ENCODE measurements at regions not wholly inside any gene's neighbourhood (a gene's known extent, or its start where the extent isn't known, plus 50 kb on each side); places are given as distances from the start of the nearest gene placed in this dataset.

GRCh38 chr18:29062921-29063320 is 886.0 kb upstream of the CDH2 start:
- H3K4me3 Mint-ChIP-seq, result no peak overlapping the region
- no peaks in the 10 kb centered on the region for H3K27me3 Mint-ChIP-seq
- H3K27ac ChIP-seq (ENCODE audit: low read depth, low read length), result no peak overlapping the region
- H3K9me3 Mint-ChIP-seq, result peaks cover 3 to 40% (median 14%) of the 10 kb centered on the region in 8 donors
- CTCF ChIA-PET (ENCODE audit: partially characterized antibody), result no interaction called here
- no peaks in the 10 kb centered on the region for H3K36me3 Mint-ChIP-seq
- H3K27ac Mint-ChIP-seq, result no peak overlapping the region
- no peaks in the 10 kb centered on the region for H3K4me1 ChIP-seq (ENCODE audit: insufficient read depth, low read length)
- H3K36me3 ChIP-seq (ENCODE audit: insufficient read depth, low read length), result no peaks in the 10 kb centered on the region
- no peaks in the 10 kb centered on the region for H3K27me3 ChIP-seq (ENCODE audit: insufficient read depth, low read length)
- intact Hi-C loops (cut with micrococcal nuclease), result loop anchor here (10.0 kb wide), 1 partner anchor 48 kb away; no protein-coding TSS in a partner anchor
- H3K4me1 Mint-ChIP-seq, result no peaks in the 10 kb centered on the region
- POLR2A ChIA-PET (ENCODE audit: partially characterized antibody), result no interaction called here
- no peak for DNase-seq
- no peaks in the 10 kb centered on the region for H3K9me3 ChIP-seq (ENCODE audit: control insufficient read depth in 1 of 2, low read length in 2 of 2)
- no peak overlapping the region for H3K4me3 ChIP-seq (ENCODE audit: low read length in 2 of 2)

- Histone ChIP-seq H3K4me3 (ENCODE audit: low read length in 2 of 2) (no peak overlapping the region), H3K27me3 (ENCODE audit: insufficient read depth, low read length) (no peaks in the 10 kb centered on the region), H3K9me3 (ENCODE audit: control insufficient read depth in 1 of 2, low read length in 2 of 2) (no peaks in the 10 kb centered on the region), H3K4me1 (ENCODE audit: insufficient read depth, low read length) (no peaks in the 10 kb centered on the region), H3K36me3 (ENCODE audit: insufficient read depth, low read length) (no peaks in the 10 kb centered on the region), H3K27ac (ENCODE audit: low read depth, low read length) (no peak overlapping the region)
- DNase-seq, result no peak
- Mint-ChIP-seq H3K27ac (no peak overlapping the region), H3K27me3 (no peaks in the 10 kb centered on the region), H3K36me3 (no peaks in the 10 kb centered on the region), H3K4me3 (no peak overlapping the region), H3K9me3 (peaks cover 0 to 35% (median 15%) of the 10 kb centered on the region in 8 donors), H3K4me1 (no peaks in the 10 kb centered on the region)
- ChIA-PET POLR2A (ENCODE audit: partially characterized antibody) (no interaction called here), CTCF (ENCODE audit: partially characterized antibody) (no interaction called here)
- intact Hi-C loops (cut with micrococcal nuclease), result loop anchor here (10.0 kb wide), 1 partner anchor 46 kb away; no protein-coding TSS in a partner anchor
These were observed 883.4 kb upstream of the CDH2 start for GRCh38 chr18:29060349-29060748.

- no peak for DNase-seq
- Histone ChIP-seq H3K27ac (ENCODE audit: low read depth, low read length) (no peak overlapping the region), H3K9me3 (ENCODE audit: control insufficient read depth in 1 of 2, low read length in 2 of 2) (no peaks in the 10 kb centered on the region), H3K36me3 (ENCODE audit: insufficient read depth, low read length) (no peaks in the 10 kb centered on the region), H3K27me3 (ENCODE audit: insufficient read depth, low read length) (no peaks in the 10 kb centered on the region), H3K4me3 (ENCODE audit: low read length in 2 of 2) (no peak overlapping the region), H3K4me1 (ENCODE audit: insufficient read depth, low read length) (no peaks in the 10 kb centered on the region)
- POLR2A ChIA-PET (ENCODE audit: partially characterized antibody), result no interaction called here
- intact Hi-C loops (cut with micrococcal nuclease), result loop anchor here (10.0 kb wide), 1 partner anchor 63 kb away; no protein-coding TSS in a partner anchor
- H3K27ac Mint-ChIP-seq, result no peak overlapping the region
- no peak overlapping the region for H3K4me3 Mint-ChIP-seq
- no peaks in the 10 kb centered on the region for H3K27me3 Mint-ChIP-seq
- peaks cover 0 to 27% (median 10%) of the 10 kb centered on the region in 8 donors for H3K9me3 Mint-ChIP-seq
- no peaks in the 10 kb centered on the region for H3K36me3 Mint-ChIP-seq
- CTCF ChIA-PET (ENCODE audit: partially characterized antibody), result no interaction called here
- no peaks in the 10 kb centered on the region for H3K4me1 Mint-ChIP-seq
These were observed 880.8 kb upstream of the CDH2 start for GRCh38 chr18:29057703-29058102.

- no peaks in the 10 kb centered on the region for H3K4me1 Mint-ChIP-seq
- H3K36me3 ChIP-seq (ENCODE audit: insufficient read depth, low read length), result no peaks in the 10 kb centered on the region
- POLR2A ChIA-PET (ENCODE audit: partially characterized antibody), result no interaction called here
- H3K27ac ChIP-seq (ENCODE audit: low read depth, low read length), result no peak overlapping the region
- DNase-seq, result no peak
- H3K27me3 Mint-ChIP-seq, result no peaks in the 10 kb centered on the region
- no peaks in the 10 kb centered on the region for H3K36me3 Mint-ChIP-seq
- H3K27me3 ChIP-seq (ENCODE audit: insufficient read depth, low read length), result no peaks in the 10 kb centered on the region
- peaks cover 5 to 32% (median 11%) of the 10 kb centered on the region in 8 donors for H3K9me3 Mint-ChIP-seq
- H3K4me3 Mint-ChIP-seq, result no peak overlapping the region
- no peak overlapping the region for H3K27ac Mint-ChIP-seq
- H3K9me3 ChIP-seq (ENCODE audit: control insufficient read depth in 1 of 2, low read length in 2 of 2), result no peaks in the 10 kb centered on the region
- intact Hi-C loops (cut with micrococcal nuclease), result loop anchor here (10.0 kb wide), 1 partner anchor 62 kb away; no protein-coding TSS in a partner anchor
- CTCF ChIA-PET (ENCODE audit: partially characterized antibody), result no interaction called here
- H3K4me3 ChIP-seq (ENCODE audit: low read length in 2 of 2), result no peak overlapping the region
- no peaks in the 10 kb centered on the region for H3K4me1 ChIP-seq (ENCODE audit: insufficient read depth, low read length)
These were observed 879.9 kb upstream of the CDH2 start for GRCh38 chr18:29056800-29057199.

GRCh38 chr18:29041976-29042375 is 865.0 kb upstream of the CDH2 start:
- no peaks in the 10 kb centered on the region for H3K4me1 Mint-ChIP-seq
- DNase-seq, result no peak
- no peaks in the 10 kb centered on the region for H3K27me3 Mint-ChIP-seq
- H3K27ac ChIP-seq (ENCODE audit: low read depth, low read length), result no peak overlapping the region
- POLR2A ChIA-PET (ENCODE audit: partially characterized antibody), result no interaction called here
- CTCF ChIA-PET (ENCODE audit: partially characterized antibody), result no interaction called here
- H3K4me3 ChIP-seq (ENCODE audit: low read length in 2 of 2), result no peak overlapping the region
- H3K4me1 ChIP-seq (ENCODE audit: insufficient read depth, low read length), result no peaks in the 10 kb centered on the region
- intact Hi-C loops (cut with micrococcal nuclease), result no loop called here
- H3K9me3 Mint-ChIP-seq, result peaks cover 0 to 26% (median 7%) of the 10 kb centered on the region in 8 donors
- H3K27me3 ChIP-seq (ENCODE audit: insufficient read depth, low read length), result no peaks in the 10 kb centered on the region
- no peak overlapping the region for H3K27ac Mint-ChIP-seq
- H3K36me3 ChIP-seq (ENCODE audit: insufficient read depth, low read length), result no peaks in the 10 kb centered on the region
- no peaks in the 10 kb centered on the region for H3K36me3 Mint-ChIP-seq
- H3K4me3 Mint-ChIP-seq, result no peak overlapping the region
- H3K9me3 ChIP-seq (ENCODE audit: control insufficient read depth in 1 of 2, low read length in 2 of 2), result no peaks in the 10 kb centered on the region

- Histone ChIP-seq H3K27ac (ENCODE audit: low read depth, low read length) (no peak overlapping the region), H3K4me1 (ENCODE audit: insufficient read depth, low read length) (no peaks in the 10 kb centered on the region), H3K27me3 (ENCODE audit: insufficient read depth, low read length) (no peaks in the 10 kb centered on the region), H3K4me3 (ENCODE audit: low read length in 2 of 2) (no peak overlapping the region), H3K36me3 (ENCODE audit: insufficient read depth, low read length) (no peaks in the 10 kb centered on the region), H3K9me3 (ENCODE audit: control insufficient read depth in 1 of 2, low read length in 2 of 2) (no peaks in the 10 kb centered on the region)
- no peak for DNase-seq
- Mint-ChIP-seq H3K27ac (no peak overlapping the region), H3K4me1 (no peaks in the 10 kb centered on the region), H3K4me3 (no peak overlapping the region), H3K9me3 (peaks cover 0 to 15% (median 7%) of the 10 kb centered on the region in 8 donors), H3K36me3 (no peaks in the 10 kb centered on the region), H3K27me3 (no peaks in the 10 kb centered on the region)
- CTCF ChIA-PET (ENCODE audit: partially characterized antibody), result no interaction called here
- intact Hi-C loops (cut with micrococcal nuclease), result loop anchor here (10.0 kb wide), 1 partner anchor 51 kb away; no protein-coding TSS in a partner anchor
- POLR2A ChIA-PET (ENCODE audit: partially characterized antibody), result no interaction called here
These were observed 857.4 kb upstream of the CDH2 start for GRCh38 chr18:29034113-29034856.

- Mint-ChIP-seq H3K27ac (no peak overlapping the region), H3K27me3 (no peaks in the 10 kb centered on the region)
- CTCF ChIA-PET (ENCODE audit: partially characterized antibody), result no interaction called here
These were observed 851.6 kb upstream of the CDH2 start for GRCh38 chr18:29028560-29028959.

More at GRCh38 chr18:29028560-29028959, 851.6 kb upstream of the CDH2 start:
- Histone ChIP-seq H3K4me3 (ENCODE audit: low read length in 2 of 2) (no peak overlapping the region), H3K4me1 (ENCODE audit: insufficient read depth, low read length) (no peaks in the 10 kb centered on the region), H3K36me3 (ENCODE audit: insufficient read depth, low read length) (no peaks in the 10 kb centered on the region), H3K27me3 (ENCODE audit: insufficient read depth, low read length) (no peaks in the 10 kb centered on the region), H3K27ac (ENCODE audit: low read depth, low read length) (no peak overlapping the region), H3K9me3 (ENCODE audit: control insufficient read depth in 1 of 2, low read length in 2 of 2) (no peaks in the 10 kb centered on the region)
- H3K4me1 Mint-ChIP-seq, result no peaks in the 10 kb centered on the region
- POLR2A ChIA-PET (ENCODE audit: partially characterized antibody), result no interaction called here
- intact Hi-C loops (cut with micrococcal nuclease), result no loop called here
- H3K4me3 Mint-ChIP-seq, result no peak overlapping the region
- H3K9me3 Mint-ChIP-seq, result peaks cover 0 to 20% (median 14%) of the 10 kb centered on the region in 8 donors
- DNase-seq, result no peak
- H3K36me3 Mint-ChIP-seq, result no peaks in the 10 kb centered on the region

Data from CD4-positive, alpha-beta memory T cell (primary cell).